ENCODE measurements at regions not wholly inside any gene's neighbourhood (a gene's known extent, or its start where the extent isn't known, plus 50 kb on each side); places are given as distances from the start of the nearest gene placed in this dataset.

DNA sequence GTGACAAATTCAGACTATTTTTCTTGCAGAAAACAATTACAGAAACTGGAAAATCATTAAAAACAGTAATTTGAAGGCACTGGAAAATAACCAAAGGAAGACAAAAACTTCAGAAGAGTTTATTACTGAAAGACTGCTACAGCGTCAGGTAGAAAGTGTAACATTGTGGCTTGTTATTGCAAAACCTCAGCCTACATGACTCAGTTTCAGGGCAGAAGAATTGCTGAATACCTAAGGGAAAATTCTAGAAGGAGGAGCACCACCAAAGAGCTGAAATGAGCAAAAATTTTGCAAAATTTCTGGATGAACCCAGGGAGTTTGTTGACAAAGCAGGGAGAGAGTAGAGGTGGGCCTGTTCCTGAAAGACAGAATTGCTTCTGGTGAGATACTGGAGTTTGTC is 219.6 kb downstream of the C3orf38 start (continued):
- TF ChIP-seq, protein P1, sequence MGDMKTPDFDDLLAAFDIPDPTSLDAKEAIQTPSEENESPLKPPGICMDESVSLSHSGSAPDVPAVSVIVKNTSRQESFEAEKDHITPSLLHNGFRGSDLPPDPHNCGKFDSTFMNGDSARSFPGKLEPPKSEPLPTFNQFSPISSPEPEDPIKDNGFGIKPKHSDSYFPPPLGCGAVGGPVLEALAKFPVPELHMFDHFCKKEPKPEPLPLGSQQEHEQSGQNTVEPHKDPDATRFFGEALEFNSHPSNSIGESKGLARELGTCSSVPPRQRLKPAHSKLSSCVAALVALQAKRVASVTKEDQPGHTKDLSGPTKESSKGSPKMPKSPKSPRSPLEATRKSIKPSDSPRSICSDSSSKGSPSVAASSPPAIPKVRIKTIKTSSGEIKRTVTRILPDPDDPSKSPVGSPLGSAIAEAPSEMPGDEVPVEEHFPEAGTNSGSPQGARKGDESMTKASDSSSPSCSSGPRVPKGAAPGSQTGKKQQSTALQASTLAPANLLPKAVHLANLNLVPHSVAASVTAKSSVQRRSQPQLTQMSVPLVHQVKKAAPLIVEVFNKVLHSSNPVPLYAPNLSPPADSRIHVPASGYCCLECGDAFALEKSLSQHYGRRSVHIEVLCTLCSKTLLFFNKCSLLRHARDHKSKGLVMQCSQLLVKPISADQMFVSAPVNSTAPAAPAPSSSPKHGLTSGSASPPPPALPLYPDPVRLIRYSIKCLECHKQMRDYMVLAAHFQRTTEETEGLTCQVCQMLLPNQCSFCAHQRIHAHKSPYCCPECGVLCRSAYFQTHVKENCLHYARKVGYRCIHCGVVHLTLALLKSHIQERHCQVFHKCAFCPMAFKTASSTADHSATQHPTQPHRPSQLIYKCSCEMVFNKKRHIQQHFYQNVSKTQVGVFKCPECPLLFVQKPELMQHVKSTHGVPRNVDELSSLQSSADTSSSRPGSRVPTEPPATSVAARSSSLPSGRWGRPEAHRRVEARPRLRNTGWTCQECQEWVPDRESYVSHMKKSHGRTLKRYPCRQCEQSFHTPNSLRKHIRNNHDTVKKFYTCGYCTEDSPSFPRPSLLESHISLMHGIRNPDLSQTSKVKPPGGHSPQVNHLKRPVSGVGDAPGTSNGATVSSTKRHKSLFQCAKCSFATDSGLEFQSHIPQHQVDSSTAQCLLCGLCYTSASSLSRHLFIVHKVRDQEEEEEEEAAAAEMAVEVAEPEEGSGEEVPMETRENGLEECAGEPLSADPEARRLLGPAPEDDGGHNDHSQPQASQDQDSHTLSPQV (IDR thresholded peaks at IDR 0.05) = no peak

DNA sequence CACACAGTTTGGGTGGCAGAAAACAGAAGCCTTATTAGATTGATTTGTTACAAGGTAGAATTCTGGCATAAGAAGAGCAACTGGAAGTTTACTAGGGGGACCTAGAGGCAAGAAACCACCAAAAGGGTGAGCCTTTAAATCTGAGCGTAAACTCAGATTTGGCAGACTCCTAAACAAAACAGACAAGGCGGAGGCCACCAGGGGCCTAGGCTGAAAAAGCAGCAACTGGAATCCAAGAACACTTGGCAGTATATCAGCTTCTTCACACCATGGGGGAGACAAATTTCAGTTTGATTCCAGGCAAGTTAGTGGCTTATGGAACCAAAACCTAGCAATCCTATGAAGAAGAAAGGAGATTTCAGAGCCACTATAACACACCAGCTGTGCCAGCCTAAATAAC is 220.0 kb downstream of the C3orf38 start:
- Histone ChIP-seq H3K79me2 (ENCODE audit: control insufficient read depth, insufficient read depth, low read length) (no peaks in the 10 kb centered on the region), H3K9me3 (replicated peaks; ENCODE audit: control insufficient read depth, insufficient read depth, low read length) (no peaks in the 10 kb centered on the region; the same call in 2 of the 3 replicates), H2AFZ (ENCODE audit: control insufficient read depth, low read depth, low read length) (no peak overlapping the region), H3K27ac (ENCODE audit: control insufficient read depth, insufficient read depth) (no peak overlapping the region), H3K9ac (ENCODE audit: control insufficient read depth, insufficient read depth, low read length) (no peak overlapping the region), H3K4me2 (ENCODE audit: control insufficient read depth, insufficient read depth) (no peak overlapping the region), H4K20me1 (ENCODE audit: control insufficient read depth, insufficient read depth) (no peaks in the 10 kb centered on the region), H3K27me3 (replicated peaks in 1 of 2; ENCODE audit: control insufficient read depth in 2 of 2, insufficient read depth in 2 of 2, low read length in 1 of 2) (no peaks in the 10 kb centered on the region), H3K36me3 (ENCODE audit: control insufficient read depth in 2 of 2, insufficient read depth in 2 of 2, low read length in 1 of 2) (no peaks in the 10 kb centered on the region), H3K4me1 (ENCODE audit: control insufficient read depth, insufficient read depth, low read length) (no peaks in the 10 kb centered on the region), H3K4me3 (no peak overlapping the region)
- WGBS (ENCODE audit: insufficient coverage, insufficient replicate concordance, low lambda C conversion rate, missing lambda C conversion rate) = 74% methylated on average over 2 of the region's 2 CpGs
- ChIA-PET SMC1A (ENCODE audit: uncharacterized antibody, unreplicated experiment) (no interaction called here), RAD21 (ENCODE audit: unreplicated experiment) (no interaction called here), POLR2A (no interaction called here), CTCF (no interaction called here)
- no peak for ATAC-seq
- DNase-seq (ENCODE audit: low read depth, low spot score) = no peak
- in situ Hi-C loops (cut with MboI) (no loop called here), intact Hi-C loops (cut with micrococcal nuclease; ENCODE audit: unreplicated experiment) (loop anchor here (2.0 kb wide), 1 partner anchor 43 kb away; no protein-coding TSS in a partner anchor)
- FAIRE-seq = no peak
- no TSS peak for BruUV-seq (replicated peaks)
- no peak for TF ChIP-seq BRCA1 (IDR thresholded peaks at IDR 0.05; ENCODE audit: low read depth, low read length)
- TF ChIP-seq, protein P2, sequence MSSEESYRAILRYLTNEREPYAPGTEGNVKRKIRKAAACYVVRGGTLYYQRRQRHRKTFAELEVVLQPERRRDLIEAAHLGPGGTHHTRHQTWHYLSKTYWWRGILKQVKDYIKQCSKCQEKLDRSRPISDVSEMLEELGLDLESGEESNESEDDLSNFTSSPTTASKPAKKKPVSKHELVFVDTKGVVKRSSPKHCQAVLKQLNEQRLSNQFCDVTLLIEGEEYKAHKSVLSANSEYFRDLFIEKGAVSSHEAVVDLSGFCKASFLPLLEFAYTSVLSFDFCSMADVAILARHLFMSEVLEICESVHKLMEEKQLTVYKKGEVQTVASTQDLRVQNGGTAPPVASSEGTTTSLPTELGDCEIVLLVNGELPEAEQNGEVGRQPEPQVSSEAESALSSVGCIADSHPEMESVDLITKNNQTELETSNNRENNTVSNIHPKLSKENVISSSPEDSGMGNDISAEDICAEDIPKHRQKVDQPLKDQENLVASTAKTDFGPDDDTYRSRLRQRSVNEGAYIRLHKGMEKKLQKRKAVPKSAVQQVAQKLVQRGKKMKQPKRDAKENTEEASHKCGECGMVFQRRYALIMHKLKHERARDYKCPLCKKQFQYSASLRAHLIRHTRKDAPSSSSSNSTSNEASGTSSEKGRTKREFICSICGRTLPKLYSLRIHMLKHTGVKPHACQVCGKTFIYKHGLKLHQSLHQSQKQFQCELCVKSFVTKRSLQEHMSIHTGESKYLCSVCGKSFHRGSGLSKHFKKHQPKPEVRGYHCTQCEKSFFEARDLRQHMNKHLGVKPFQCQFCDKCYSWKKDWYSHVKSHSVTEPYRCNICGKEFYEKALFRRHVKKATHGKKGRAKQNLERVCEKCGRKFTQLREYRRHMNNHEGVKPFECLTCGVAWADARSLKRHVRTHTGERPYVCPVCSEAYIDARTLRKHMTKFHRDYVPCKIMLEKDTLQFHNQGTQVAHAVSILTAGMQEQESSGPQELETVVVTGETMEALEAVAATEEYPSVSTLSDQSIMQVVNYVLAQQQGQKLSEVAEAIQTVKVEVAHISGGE (CRISPR knock-in tag; IDR thresholded peaks at IDR 0.05) = no peak
- no peak for TF ChIP-seq HDGF (IDR thresholded peaks at IDR 0.05)
- TF ChIP-seq IRF4 (IDR thresholded peaks at IDR 0.05; ENCODE audit: low read depth, low read length) = no peak
- no peak for TF ChIP-seq MYB (IDR thresholded peaks at IDR 0.05; ENCODE audit: borderline replicate concordance, low read depth, low read length)

Measured in GM12878 (cell line).